ENCODE measurements at regions not wholly inside any gene's neighbourhood (a gene's known extent, or its start where the extent isn't known, plus 50 kb on each side); places are given as distances from the start of the nearest gene placed in this dataset.
"Not testable (repeated sequence)": the region's sequence is repeated elsewhere in the genome, so short reads cannot be mapped to it uniquely, and the experiment has no call there.

GRCh38 chr17:34075076-34075475, 180.0 kb upstream of the CCL2 start:
- Histone ChIP-seq H3K27me3 (peaks cover 15% of the 10 kb centered on the region), H3K9me3 (no peaks in the 10 kb centered on the region), H3K4me3 (no peak overlapping the region), H3K27ac (no peak overlapping the region), H3K36me3 (no peaks in the 10 kb centered on the region), H3K4me1 (no peaks in the 10 kb centered on the region)
- no peak for DNase-seq (ENCODE audit: low spot score in 2 of 2)
- no peak for TF ChIP-seq CTCF (IDR thresholded peaks at IDR 0.05)
- no peak for TF ChIP-seq POLR2AphosphoS5 (IDR thresholded peaks at IDR 0.05)
- no peak for TF ChIP-seq POLR2A (IDR thresholded peaks at IDR 0.05)
- TF ChIP-seq EP300 (IDR thresholded peaks at IDR 0.05), result no peak
- WGBS, result 100% methylated on average over 4 of the region's 5 CpGs

- Histone ChIP-seq H3K4me1 (no peaks in the 10 kb centered on the region), H3K36me3 (no peaks in the 10 kb centered on the region), H3K27me3 (peaks cover 14% of the 10 kb centered on the region), H3K4me3 (no peak overlapping the region), H3K9me3 (no peaks in the 10 kb centered on the region), H3K27ac (no peak overlapping the region)
- 75% methylated on average over 16 of the region's 16 CpGs for WGBS
- TF ChIP-seq POLR2AphosphoS5 (IDR thresholded peaks at IDR 0.05) (no peak), CTCF (IDR thresholded peaks at IDR 0.05) (no peak), EP300 (IDR thresholded peaks at IDR 0.05) (no peak), POLR2A (IDR thresholded peaks at IDR 0.05) (no peak)
- no peak for DNase-seq (ENCODE audit: low spot score in 2 of 2)
These were observed 178.1 kb upstream of the CCL2 start for GRCh38 chr17:34076743-34077631.

DNA sequence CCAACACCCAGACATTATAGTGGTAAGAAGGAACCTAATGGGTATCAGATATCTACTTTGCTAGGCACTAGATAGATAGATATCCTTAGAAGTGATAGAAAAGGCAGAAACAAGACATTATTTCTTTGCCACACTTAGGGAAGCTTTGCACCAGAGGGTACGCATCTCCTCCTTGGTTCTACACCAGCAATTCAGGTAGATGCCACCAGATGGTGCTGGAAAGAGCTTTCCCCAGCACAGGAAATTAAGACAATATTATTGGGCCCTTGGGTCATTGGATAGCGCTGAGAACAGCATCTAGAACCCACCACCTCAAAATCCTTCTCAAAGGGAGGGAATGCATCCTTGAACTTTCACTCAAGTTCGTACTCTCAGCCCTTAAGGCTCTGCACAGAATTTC, 173.8 kb upstream of the CCL2 start:
- DNase-seq (ENCODE audit: low spot score in 2 of 2), result no peak
- no peaks in the 10 kb centered on the region for H3K36me3 ChIP-seq
- 64% methylated on average over 3 of the region's 3 CpGs for WGBS

DNA sequence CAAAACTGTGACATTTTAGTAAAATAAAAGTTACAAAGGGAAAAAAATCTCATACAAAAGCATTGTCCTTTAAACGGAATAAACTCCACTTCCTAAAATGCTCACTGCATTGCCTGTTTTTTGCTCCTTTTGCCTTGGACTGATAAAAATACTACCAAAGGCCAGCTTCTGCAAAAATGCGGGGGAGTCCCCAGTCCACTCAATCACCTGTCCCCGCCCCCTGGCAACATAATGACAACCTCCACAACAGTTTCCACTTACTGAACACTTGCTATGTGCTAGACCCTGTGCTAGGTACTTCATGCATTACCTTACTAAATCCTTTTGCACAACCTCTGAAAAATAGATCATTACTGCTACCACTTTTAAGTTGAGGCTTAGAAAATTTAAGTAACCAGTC, 172.7 kb upstream of the CCL2 start:
- no peak overlapping the region for H3K4me3 ChIP-seq
- no peaks in the 10 kb centered on the region for H3K4me1 ChIP-seq
- H3K9me3 ChIP-seq, result no peaks in the 10 kb centered on the region
- 71% methylated on average over 3 of the region's 3 CpGs for WGBS
- H3K27me3 ChIP-seq, result peaks cover 10% of the 10 kb centered on the region
- no peak for DNase-seq (ENCODE audit: low spot score in 2 of 2)
- no peaks in the 10 kb centered on the region for H3K36me3 ChIP-seq
- no peak overlapping the region for H3K27ac ChIP-seq
- TF ChIP-seq POLR2AphosphoS5 (IDR thresholded peaks at IDR 0.05) (no peak), CTCF (IDR thresholded peaks at IDR 0.05) (no peak), EP300 (IDR thresholded peaks at IDR 0.05) (no peak), POLR2A (IDR thresholded peaks at IDR 0.05) (no peak)

More for the DNA sequence above, 173.8 kb upstream of the CCL2 start:
- peaks cover 13% of the 10 kb centered on the region for H3K27me3 ChIP-seq
- H3K4me3 ChIP-seq, result no peak overlapping the region
- H3K9me3 ChIP-seq, result no peaks in the 10 kb centered on the region
- TF ChIP-seq EP300 (IDR thresholded peaks at IDR 0.05) (no peak), POLR2AphosphoS5 (IDR thresholded peaks at IDR 0.05) (no peak), CTCF (IDR thresholded peaks at IDR 0.05) (no peak), POLR2A (IDR thresholded peaks at IDR 0.05) (no peak)
- H3K4me1 ChIP-seq, result no peaks in the 10 kb centered on the region
- H3K27ac ChIP-seq, result no peak overlapping the region

GRCh38 chr17:34089042-34089441, 166.0 kb upstream of the CCL2 start:
- H3K4me3 ChIP-seq; H3K36me3 ChIP-seq; H3K27ac ChIP-seq; H3K9me3 ChIP-seq; H3K27me3 ChIP-seq; H3K4me1 ChIP-seq; DNase-seq (ENCODE audit: low spot score in 2 of 2): not testable (repeated sequence)
- WGBS, result 95% methylated on average over 5 of the region's 5 CpGs
